Caco-2 (cell line): ENCODE measurements at regions not wholly inside any gene's neighbourhood (a gene's known extent, or its start where the extent isn't known, plus 50 kb on each side); places are given as distances from the start of the nearest gene placed in this dataset.

Experiments used
- BruUV-seq: library from RNA; stranded (reverse); fragments of 400-500 nt; replicated peaks from 2 replicates; lab custom pipeline; 2021; lab: Mats Ljungman, UMichigan
- CTCF ChIA-PET: fragments of 300-600 bp; sonication (Branson Sonifier 250); formaldehyde crosslinking; loops from one replicate; lab custom pipeline; 2022; ENCODE audit warnings: antibody characterized with exemption; lab: Charles Lee
- POLR2A ChIA-PET: fragments of 300-600 bp; sonication (Branson Sonifier 250); formaldehyde crosslinking; loops from one replicate; lab custom pipeline; 2022; ENCODE audit warnings: antibody characterized with exemption; lab: Charles Lee
- DNase-seq, 2 experiments: peaks; one replicate each; pipeline versions ENCODE4 v3.0.0 to v3.0.0-alpha.2; 2020 to 2022
- H3K27me3 ChIP-seq: replicated peaks from 2 replicates; pipeline ENCODE4 v1.6.0; 2011; ENCODE audit warnings: low read length; ENCODE audit not compliant: control insufficient read depth, insufficient read depth
- H3K36me3 ChIP-seq: 2 replicates; pipeline ENCODE4 v1.5.1; 2011; ENCODE audit warnings: low read length; ENCODE audit not compliant: control insufficient read depth, insufficient read depth
- H3K4me1 ChIP-seq: fragments of 250-450 bp; sonication (Bioruptor Pico); 2 replicates; pipeline ENCODE4 v1.5.1; 2020; ENCODE audit warnings: mild to moderate bottlenecking
- H3K4me3 ChIP-seq: 2 replicates; pipeline ENCODE4 v1.5.1; 2011; ENCODE audit warnings: low read depth, mild to moderate bottlenecking, control low read depth, low read length
- H3K9me3 ChIP-seq: fragments of 250-450 bp; sonication (Bioruptor Pico); 2 replicates; pipeline ENCODE4 v1.5.1; 2020; ENCODE audit warnings: mild to moderate bottlenecking, moderate library complexity
- H3K27ac Mint-ChIP-seq: one replicate; pipeline ENCODE4 v1.8.0; 2022; ENCODE audit warnings: mixed read lengths; ENCODE audit not compliant: unreplicated experiment
- H3K27me3 Mint-ChIP-seq: one replicate; pipeline ENCODE4 v1.8.0; 2022; ENCODE audit warnings: mixed read lengths; ENCODE audit not compliant: insufficient read depth, unreplicated experiment
- H3K36me3 Mint-ChIP-seq: one replicate; pipeline ENCODE4 v1.8.0; 2022; ENCODE audit warnings: mild to moderate bottlenecking, mixed read lengths; ENCODE audit not compliant: insufficient read depth, unreplicated experiment
- H3K4me1 Mint-ChIP-seq: one replicate; pipeline ENCODE4 v1.8.0; 2022; ENCODE audit warnings: low read depth, mixed read lengths; ENCODE audit not compliant: unreplicated experiment
- H3K4me3 Mint-ChIP-seq: one replicate; pipeline ENCODE4 v1.8.0; 2022; ENCODE audit warnings: mild to moderate bottlenecking, moderate library complexity, mixed read lengths; ENCODE audit not compliant: unreplicated experiment
- H3K9me3 Mint-ChIP-seq: one replicate; pipeline ENCODE4 v1.8.0; 2022; ENCODE audit warnings: mixed read lengths; ENCODE audit not compliant: unreplicated experiment
- CTCF ChIP-seq, 2 experiments: fragments of 200-600 bp in 1 of 2; IDR thresholded peaks; 1 replicate in 1 of 2; 2 replicates in 1 of 2; pipeline versions ENCODE4 v1.5.1 to v1.8.0; 2011 to 2022; ENCODE audit warnings: antibody characterized with exemption in 1 of 2, control low read depth in 1 of 2, inconsistent platforms in 1 of 2, low read depth in 1 of 2, low read length in 1 of 2, mild to moderate bottlenecking in 1 of 2, moderate library complexity in 1 of 2; ENCODE audit not compliant: insufficient read depth in 1 of 2, severe bottlenecking in 1 of 2, unreplicated experiment in 1 of 2
- intact Hi-C: fragments of 100-400 bp; cut with micrococcal nuclease; formaldehyde crosslinking; loops from one replicate; pipeline ENCODE4 v1.10.0; 2022; ENCODE audit not compliant: unreplicated experiment

GRCh38 chr15:47974724-47975123 is 146.1 kb upstream of the SLC24A5 start:
- Mint-ChIP-seq H3K9me3 (no peaks in the 10 kb centered on the region), H3K36me3 (no peaks in the 10 kb centered on the region), H3K27ac (no peak overlapping the region), H3K27me3 (peaks cover 4% of the 10 kb centered on the region), H3K4me1 (no peaks in the 10 kb centered on the region), H3K4me3 (no peak overlapping the region)
- DNase-seq, result no peak
- BruUV-seq, result no TSS peak
- Histone ChIP-seq H3K4me1 (no peaks in the 10 kb centered on the region), H3K36me3 (no peaks in the 10 kb centered on the region), H3K27me3 (no peaks in the 10 kb centered on the region), H3K4me3 (no peak overlapping the region), H3K9me3 (no peaks in the 10 kb centered on the region)
- ChIA-PET CTCF (interaction anchor here (0.8 kb wide), 1 partner anchor 13 kb away, joined by 3 read pairs; no protein-coding TSS in a partner anchor), POLR2A (no interaction called here)
- no peak for TF ChIP-seq CTCF (IDR thresholded peaks at IDR 0.05; ENCODE audit: insufficient read depth in 1 of 2, low read depth in 1 of 2, low read length in 1 of 2, severe bottlenecking in 1 of 2, unreplicated experiment in 1 of 2)
- intact Hi-C loops, result no loop called here

GRCh38 chr15:47975427-47975826 is 145.4 kb upstream of the SLC24A5 start:
- H3K4me1 ChIP-seq, result no peaks in the 10 kb centered on the region
- H3K36me3 Mint-ChIP-seq, result no peaks in the 10 kb centered on the region
- no peak for TF ChIP-seq CTCF (IDR thresholded peaks at IDR 0.05; ENCODE audit: insufficient read depth in 1 of 2, low read depth in 1 of 2, low read length in 1 of 2, severe bottlenecking in 1 of 2, unreplicated experiment in 1 of 2)
- H3K9me3 ChIP-seq, result no peaks in the 10 kb centered on the region
- peaks cover 4% of the 10 kb centered on the region for H3K27me3 Mint-ChIP-seq
- no TSS peak for BruUV-seq
- no peaks in the 10 kb centered on the region for H3K36me3 ChIP-seq
- H3K27ac Mint-ChIP-seq, result no peak overlapping the region
- intact Hi-C loops, result no loop called here
- ChIA-PET CTCF (no interaction called here), POLR2A (no interaction called here)
- no peaks in the 10 kb centered on the region for H3K4me1 Mint-ChIP-seq
- no peak for DNase-seq
- H3K27me3 ChIP-seq, result no peaks in the 10 kb centered on the region
- H3K4me3 ChIP-seq, result no peak overlapping the region
- H3K4me3 Mint-ChIP-seq, result no peak overlapping the region
- H3K9me3 Mint-ChIP-seq, result no peaks in the 10 kb centered on the region

GRCh38 chr15:47983533-47983932 is 137.3 kb upstream of the SLC24A5 start:
- ChIA-PET POLR2A (no interaction called here), CTCF (interaction anchor here (1.3 kb wide), 1 partner anchor 787 kb away, joined by 6 read pairs; no protein-coding TSS in a partner anchor)
- intact Hi-C loops, result loop anchor here (1.0 kb wide), 1 partner anchor 787 kb away; no protein-coding TSS in a partner anchor
- Histone ChIP-seq H3K36me3 (no peaks in the 10 kb centered on the region), H3K27me3 (no peaks in the 10 kb centered on the region), H3K9me3 (no peaks in the 10 kb centered on the region), H3K4me1 (no peaks in the 10 kb centered on the region), H3K4me3 (no peak overlapping the region)
- Mint-ChIP-seq H3K4me3 (no peak overlapping the region), H3K27me3 (peaks cover 9% of the 10 kb centered on the region), H3K27ac (no peak overlapping the region), H3K36me3 (no peaks in the 10 kb centered on the region), H3K4me1 (no peaks in the 10 kb centered on the region), H3K9me3 (no peaks in the 10 kb centered on the region)
- no TSS peak for BruUV-seq
- TF ChIP-seq CTCF (IDR thresholded peaks at IDR 0.05; ENCODE audit: insufficient read depth in 1 of 2, low read depth in 1 of 2, low read length in 1 of 2, severe bottlenecking in 1 of 2, unreplicated experiment in 1 of 2), result peak in 1 of 2 experiments; percentile 1
- no peak for DNase-seq
